ENCODE measurements at regions not wholly inside any gene's neighbourhood (a gene's known extent, or its start where the extent isn't known, plus 50 kb on each side); places are given as distances from the start of the nearest gene placed in this dataset.

DNA sequence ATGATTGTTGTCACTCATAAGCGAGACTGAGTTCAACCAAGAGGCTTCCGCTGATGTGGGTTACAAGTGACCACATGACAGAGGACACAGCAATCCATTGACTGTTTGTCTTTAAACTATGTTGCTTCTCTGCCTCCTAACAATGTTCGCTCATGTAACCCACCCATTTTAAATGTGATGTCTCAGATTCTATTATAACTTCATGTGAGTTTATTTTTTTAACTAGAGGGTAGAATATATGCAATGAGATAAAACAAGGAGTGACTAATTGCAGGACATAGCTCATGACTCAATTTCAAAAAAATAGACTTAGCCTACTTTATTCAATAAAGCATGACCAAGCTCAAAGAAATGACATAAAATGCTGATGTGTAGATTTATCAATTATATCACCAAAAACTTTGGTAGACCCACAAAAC lies 119.2 kb upstream of the SASH1 start:
- no peak for ATAC-seq

DNA sequence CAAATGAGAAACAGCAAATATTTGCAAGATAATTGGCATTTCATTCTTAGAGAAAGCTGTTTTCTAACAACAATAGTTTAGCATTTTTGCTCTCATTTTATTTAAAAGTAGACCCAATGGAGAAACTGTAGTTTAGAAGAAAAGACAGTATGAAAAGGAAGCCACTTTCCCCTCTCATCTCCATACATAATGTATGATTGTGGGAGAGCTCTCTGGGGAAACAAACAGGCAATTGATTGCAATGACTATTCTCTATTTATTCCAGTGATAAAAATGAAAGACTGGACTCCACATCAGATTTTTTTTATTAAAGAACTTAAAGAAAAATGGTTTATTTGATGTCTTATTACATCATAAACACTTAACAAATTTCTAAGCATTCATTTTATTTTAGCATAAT lies 116.8 kb upstream of the SASH1 start:
- no peak for ATAC-seq
- DNase-seq (ENCODE audit: low spot score), result no peak

More for the DNA sequence above, 119.2 kb upstream of the SASH1 start:
- no peak for DNase-seq (ENCODE audit: low spot score)

DNA sequence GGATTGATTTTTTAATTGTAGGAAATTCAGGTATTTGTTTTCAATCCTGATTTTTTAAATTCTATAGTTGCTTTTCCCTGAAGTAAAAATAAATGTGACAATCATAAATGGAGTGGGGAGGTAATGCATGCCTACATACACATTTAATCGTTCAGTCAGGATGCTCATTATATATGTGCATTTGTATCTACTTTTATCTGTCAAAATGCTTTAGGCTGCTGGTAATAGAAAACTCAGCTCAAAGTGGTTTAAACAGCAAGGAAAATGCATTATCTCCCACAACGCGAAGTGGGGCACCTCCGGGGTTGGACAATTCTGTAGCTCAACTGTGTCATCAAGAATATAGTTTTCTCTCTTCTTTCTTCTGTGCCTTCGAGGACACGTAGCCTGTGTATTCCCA lies 116.4 kb upstream of the SASH1 start:
- ATAC-seq, result no peak
- DNase-seq (ENCODE audit: low spot score), result no peak

DNA sequence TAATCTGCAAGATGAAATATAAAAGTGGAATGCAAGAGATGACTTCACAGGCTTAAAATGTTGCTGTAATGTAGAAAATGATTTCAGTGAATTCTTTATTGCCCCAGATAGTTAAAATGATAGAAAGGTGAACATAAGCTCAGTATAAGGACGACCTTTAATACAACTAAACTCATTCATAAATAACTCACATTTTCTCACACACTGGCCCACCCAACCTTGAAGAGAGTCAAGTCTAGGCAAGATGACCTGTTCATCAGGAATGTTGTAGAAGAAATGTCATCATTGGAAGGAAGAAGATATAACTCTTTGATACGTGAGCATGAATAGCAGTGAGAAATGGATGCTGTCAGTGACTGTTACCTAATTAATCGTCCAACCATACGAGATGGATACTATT lies 111.1 kb upstream of the SASH1 start:
- no peak for ATAC-seq
- DNase-seq (ENCODE audit: low spot score), result no peak

DNA sequence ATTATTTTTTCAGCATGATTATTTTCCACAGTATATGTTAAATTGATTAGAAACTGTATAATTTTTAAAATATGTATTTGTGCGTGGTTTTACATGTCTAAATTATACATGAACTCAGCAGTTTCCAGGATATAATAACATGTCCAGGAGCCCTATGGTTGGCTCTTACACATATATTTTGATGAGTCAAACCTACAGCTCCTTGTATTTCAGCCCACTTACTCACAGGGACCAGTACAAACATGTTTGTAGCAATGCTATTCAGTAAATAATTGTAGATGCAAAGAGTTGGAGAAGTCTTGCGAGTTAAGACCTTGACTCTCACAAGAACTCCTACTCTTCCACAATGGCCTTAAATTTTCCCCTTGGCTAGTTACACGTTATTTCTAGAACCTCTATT lies 107.2 kb upstream of the SASH1 start:
- no peak for ATAC-seq

DNA sequence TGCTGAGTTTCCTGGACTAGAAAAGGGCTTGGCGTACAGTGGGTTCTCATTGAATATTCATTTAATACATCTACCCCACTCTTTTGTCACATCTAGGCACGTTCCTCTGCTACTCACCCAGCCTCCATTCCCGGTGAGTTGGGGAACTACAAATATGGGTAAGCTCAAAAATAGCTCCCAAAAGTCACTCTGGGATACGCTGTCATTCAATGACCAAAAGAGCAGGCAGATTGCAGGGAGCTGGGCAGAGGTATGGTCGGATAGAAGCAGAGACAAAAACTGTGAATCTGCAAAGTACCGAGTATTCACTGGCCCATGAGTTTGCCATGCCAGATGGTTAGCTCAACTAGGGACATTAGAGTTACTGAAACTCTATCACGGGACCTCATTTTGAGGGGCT lies 103.9 kb upstream of the SASH1 start:
- ATAC-seq (no peak), DNase-seq (ENCODE audit: low spot score) (no peak)

More for the DNA sequence above, 107.2 kb upstream of the SASH1 start:
- DNase-seq (ENCODE audit: low spot score), result no peak

DNA sequence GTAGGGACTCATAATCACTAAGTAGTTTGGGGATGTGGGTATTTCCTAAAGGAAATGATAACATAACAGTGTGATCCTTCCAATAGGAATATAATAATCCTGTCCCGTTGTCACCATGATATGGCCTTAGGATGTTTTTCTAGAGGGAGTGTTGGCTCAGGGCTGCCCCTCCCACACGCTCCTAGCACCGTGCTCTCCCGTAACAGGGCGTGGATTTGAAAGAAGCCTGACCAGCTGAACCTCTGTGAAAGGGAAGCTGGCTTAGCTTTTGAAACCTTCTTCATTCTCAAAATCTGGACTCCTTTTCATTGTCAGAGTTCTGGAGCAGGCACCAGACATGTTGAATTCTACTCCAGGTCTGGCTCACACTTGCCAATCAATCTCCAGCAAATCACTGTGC lies 103.4 kb upstream of the SASH1 start:
- ATAC-seq, result no peak
- no peak for DNase-seq (ENCODE audit: low spot score)

DNA sequence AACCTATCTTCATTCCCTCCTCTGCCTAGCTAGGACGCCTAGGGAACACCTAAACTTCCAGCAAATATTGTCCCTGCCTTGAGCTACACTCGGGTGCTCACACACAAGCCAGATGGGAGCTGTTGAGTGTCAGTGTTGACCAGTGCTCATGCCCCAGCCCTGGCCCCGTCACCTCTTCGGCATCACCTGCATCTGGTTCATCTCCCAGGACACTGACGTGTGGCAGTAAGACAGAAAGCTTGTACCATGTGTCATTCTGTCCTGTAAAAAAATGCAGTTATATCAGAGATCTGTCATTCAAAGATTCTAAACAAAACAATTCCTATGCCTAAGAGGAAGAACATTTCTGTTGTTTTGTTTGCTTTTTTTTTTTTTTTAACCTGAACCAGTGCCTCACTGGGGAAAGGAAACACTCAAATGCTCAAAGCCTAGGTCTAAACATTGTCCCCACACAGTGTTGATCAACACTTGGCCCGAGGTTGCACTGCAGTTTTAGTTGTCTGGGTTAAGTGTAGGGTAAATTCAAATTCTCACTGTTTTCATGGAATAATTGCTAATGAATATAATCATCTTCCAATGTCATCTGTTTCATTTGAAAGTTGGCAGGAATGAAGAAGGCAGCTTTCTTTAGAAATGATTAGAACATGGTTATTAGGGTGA lies 102.7 kb upstream of the SASH1 start:
- ATAC-seq (no peak), DNase-seq (ENCODE audit: low spot score) (no peak)

DNA sequence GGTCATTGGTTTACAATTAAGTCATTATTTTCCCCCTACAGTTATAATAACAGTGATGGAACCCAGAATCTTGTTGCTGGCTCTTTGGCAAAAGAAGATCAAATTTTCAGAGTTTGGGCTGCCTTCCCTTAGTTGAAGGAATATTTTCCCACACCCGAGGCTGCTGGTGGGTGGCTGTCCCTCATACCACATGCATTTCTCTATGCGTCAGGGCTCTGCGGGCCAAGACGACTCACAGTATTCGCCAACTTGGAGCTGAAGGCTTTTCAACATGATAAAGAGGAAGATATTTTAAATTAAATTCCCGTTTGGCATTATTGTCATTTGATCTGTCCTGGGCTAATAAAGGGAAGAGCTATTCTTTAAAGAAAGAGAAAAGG lies 102.2 kb upstream of the SASH1 start:
- ATAC-seq (no peak), DNase-seq (ENCODE audit: low spot score) (no peak)

DNA sequence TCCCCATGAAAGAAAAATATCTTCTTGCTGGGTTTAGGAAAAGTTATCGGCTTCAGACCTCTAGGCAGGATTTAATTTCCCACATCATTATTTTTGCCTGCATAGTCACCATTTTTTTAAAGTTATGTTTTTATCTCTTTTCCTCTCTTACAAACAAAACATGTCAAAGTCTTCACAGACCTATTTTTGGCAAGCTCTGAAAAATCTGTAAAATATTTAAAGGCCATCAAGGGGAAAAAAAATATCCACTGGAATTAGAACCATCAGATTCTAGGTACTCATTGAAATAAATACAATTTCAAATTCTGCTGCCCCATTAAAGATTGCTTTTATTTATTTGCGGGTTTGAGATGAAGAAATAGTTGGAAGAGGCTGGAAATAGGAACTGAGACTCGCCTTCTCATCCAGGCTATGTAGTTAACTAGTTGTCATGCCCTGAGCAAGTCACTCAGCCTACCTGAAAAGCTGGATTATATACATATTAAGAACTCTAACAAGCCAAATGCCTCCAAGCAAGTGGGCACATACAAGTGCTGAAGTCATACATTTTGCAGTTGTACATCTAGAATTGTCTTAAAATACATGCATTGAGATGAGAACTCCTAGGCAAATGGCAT lies 101.7 kb upstream of the SASH1 start:
- ATAC-seq (no peak), DNase-seq (ENCODE audit: low spot score) (no peak)

DNA sequence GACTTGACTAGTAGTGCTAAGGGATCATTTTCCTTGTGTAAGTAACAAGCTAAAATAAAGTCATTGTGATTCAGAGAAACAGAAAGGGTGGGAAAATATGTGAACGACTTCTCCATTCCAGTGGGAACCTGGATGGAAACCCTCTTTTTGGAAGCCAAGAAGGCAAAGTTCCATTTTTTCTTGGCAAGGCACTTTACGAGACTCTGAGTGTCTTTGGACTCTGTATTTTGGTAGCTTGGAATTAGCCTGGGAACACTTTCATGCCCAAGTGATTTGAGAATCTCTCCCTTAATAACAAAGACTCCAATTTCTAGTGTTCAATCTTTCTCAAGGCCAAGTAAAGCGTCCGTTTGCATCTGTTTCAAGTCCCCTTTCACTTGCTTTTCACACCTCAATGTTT lies 100.5 kb upstream of the SASH1 start:
- no peak for ATAC-seq
- no peak for DNase-seq (ENCODE audit: low spot score)

DNA sequence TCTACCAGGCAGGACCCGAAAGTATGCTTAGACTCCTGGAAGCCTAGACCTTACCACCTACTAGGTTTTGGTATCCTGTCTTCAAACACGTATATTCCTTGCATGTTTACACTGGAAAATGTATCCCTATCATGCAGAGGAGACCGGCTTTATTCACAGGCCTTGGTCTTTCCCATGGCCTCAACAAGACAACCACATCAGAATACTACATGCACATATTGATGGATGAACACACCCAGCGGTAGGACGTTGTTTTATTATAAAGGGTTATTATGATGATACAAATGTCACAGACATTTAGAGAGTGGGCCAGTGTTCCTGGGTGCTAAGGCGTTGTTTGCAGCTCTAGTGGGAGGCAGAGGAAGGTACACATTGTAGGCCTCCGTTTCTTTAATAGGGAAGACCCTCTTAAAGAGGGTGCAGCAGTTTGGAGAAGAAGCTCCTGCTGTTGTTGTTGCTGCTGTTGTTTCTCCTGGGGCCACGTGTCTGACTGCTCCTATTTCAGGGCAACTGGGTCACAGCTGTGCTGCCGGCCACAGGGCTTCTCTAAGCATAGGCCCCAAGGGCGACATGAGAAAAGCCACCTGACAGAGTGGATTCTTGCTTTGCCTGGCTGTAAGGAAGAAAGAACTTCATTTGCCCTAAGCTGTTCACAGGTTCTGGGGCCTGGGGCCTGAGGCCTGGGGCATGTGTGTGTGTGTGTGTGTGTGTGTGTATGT lies 98.3 kb upstream of the SASH1 start:
- ATAC-seq, result no peak

DNA sequence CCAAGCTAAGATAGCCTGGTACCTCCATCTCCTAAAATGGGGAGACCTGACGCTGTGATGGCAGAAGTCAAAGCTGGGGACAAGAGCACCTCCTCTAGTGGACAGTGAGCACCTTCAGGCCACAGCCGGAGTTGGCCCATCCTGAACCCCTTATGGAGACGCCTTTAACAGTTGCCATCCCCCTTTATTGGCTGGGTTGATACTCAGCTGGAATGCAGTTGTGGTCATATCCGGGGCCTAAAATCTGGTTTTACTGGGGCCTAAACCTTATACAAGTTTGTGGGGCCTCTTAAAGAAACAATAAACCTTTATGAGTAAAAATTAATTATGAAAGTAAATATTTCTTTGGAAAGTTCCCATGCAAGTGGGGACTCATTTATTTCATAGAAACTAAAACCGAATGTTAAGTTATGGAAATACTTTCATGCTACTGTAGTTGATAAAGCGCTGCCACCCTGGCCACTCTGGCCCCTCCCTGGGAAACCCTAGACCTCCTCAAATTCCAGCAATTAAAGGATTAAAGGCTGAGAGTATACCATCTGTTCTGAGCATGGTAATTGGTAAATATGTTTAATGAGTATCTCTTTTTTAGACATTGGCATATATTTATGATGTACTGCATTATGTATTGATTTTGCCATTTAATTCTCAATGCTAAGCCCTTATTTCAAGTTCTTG lies 95.1 kb upstream of the SASH1 start:
- ATAC-seq, result no peak
- DNase-seq (ENCODE audit: low spot score), result no peak

More for the DNA sequence above, 98.3 kb upstream of the SASH1 start:
- no peak for DNase-seq (ENCODE audit: low spot score)

DNA sequence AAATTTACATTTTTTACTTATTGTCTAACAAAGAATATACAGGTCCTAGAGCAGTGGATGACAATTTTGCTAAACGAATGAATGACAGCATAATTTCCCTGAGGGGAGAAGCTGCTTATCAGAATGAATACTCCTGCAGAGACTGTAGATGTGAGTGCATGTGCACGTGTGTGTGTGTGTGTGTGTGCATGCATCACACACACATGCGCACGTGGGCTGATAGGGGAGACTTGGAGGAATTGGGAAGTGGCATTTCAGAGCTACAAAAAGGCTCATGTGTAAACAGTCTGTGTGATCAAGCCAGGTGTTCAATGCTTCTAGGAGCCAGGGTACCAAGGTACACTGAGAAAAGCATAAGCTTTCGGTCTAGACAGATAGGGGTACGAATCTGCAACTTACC lies 93.5 kb upstream of the SASH1 start:
- DNase-seq (ENCODE audit: low spot score) (no peak), ATAC-seq (no peak)

DNA sequence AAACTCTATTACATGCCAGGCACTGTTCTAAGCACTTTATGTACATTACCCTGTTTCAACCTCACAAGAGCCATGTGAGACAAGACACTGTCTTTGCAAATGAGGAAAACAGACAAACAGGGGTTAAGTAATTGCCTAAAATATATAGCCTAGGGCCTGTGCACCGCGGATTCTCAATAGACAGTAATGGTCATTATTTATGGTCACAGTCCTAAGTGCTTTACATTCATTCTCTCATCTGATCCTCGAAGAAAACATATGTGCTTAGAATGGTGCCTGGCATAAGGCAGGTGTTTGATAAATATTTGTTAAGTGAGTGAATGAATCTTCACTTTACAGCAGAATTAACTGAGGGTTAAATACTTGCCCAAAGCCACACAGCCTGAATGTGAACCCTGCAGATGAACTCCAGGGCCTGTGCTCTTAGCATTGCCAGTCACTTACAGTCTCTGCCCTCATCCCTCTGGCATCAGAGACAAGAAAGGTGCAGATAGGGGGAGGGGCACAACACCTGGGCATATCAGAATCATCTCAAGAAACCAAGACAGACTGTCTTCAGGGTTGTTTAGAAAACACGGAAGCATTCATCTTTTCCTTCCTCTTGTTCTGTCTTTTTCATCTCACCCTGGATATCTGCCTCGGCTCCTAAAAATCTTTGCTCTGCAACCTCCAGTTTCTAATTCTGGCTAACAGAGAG lies 92.8 kb upstream of the SASH1 start:
- ATAC-seq (no peak), DNase-seq (ENCODE audit: low spot score) (no peak)

DNA sequence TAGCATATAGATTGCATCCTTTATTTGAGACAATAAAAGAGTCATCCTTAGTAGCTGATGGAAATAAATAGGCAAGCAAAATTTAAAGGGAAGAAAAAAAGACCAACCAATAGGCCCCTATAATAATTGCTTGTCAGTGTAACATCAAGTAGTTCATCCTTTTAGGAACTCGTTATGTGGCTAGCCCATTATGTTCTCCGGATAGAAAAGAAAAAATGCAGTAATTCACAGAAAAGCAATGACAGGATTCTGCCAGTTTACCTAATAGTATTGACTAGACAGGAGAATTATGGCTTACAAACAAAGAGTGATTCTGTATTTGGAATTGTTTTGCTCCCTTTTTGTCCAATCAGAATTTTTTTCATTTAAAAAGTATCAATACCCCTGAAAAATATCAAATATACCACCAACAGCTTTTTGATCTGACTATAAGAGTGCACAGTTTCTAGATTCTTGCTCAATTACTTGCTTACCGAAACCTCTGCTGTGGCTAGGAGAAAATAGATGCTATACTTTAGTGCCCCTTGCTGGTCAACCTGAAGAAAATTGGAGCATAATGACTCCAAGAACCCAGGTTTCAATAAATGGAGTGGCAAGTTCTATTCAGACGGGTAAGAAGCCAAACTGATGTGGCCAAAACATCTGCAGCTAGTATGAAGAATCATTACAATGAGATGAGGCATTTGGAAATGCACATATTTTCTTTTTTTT lies 91.5 kb upstream of the SASH1 start:
- no peak for DNase-seq (ENCODE audit: low spot score)
- ATAC-seq, result peak; percentile 94

DNA sequence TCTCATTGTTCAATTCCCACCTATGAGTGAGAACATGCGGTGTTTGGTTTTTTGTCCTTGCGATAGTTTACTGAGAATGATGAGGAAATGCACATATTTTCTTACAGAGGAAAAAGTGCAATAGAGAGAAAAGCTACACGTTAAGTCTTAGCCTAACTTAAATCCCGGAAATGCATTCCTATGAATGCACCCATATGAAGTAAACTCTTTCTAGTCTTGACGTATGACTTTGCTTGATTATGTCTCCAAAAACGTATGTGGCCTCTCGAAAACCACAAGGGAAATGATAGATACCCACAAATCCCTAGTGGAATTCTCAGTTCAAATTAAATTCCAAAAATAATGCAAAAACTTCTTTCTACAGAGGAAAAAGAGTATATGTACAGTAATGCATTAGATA lies 90.7 kb upstream of the SASH1 start:
- no peak for DNase-seq (ENCODE audit: low spot score)
- ATAC-seq, result no peak

DNA sequence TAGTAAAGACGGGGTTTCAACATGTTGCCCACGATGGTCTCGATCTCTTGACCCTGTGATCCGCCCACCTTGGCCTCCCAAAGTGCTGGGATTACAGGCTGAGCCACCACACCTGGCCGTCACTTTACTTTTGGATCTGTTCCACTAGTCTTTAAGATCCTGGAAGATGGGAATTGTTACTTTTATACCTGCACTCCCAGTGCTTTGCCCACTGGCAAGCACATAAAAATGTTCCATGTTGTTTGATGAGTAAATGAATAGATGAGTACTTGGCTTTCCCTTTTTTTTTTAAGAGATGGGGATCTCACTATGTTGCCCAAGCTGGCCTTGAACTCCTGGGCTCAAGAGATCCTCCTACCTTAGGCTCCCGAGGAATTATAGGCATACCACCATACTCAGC lies 84.8 kb upstream of the SASH1 start:
- ATAC-seq, result no peak
- DNase-seq (ENCODE audit: low spot score), result no peak

DNA sequence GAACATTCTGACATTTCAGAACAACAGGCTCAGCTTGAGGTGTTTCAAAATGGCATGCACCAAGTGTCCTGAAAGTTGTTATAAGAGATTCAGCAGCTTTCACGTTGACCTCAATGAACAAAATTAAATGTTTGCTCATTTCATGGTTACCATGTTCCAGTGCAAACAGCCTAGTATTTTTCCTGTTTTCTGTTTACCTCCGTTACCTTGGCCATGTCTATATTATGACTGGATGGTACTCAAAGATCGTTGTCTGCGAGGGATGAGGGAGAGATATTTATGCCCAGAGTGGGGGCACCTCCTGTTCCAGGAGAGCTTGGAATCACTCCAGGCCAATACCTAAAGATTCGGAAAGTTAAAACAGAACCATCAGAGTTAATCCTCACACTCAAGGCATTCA lies 83.8 kb upstream of the SASH1 start:
- no peak for ATAC-seq
- DNase-seq (ENCODE audit: low spot score), result no peak

DNA sequence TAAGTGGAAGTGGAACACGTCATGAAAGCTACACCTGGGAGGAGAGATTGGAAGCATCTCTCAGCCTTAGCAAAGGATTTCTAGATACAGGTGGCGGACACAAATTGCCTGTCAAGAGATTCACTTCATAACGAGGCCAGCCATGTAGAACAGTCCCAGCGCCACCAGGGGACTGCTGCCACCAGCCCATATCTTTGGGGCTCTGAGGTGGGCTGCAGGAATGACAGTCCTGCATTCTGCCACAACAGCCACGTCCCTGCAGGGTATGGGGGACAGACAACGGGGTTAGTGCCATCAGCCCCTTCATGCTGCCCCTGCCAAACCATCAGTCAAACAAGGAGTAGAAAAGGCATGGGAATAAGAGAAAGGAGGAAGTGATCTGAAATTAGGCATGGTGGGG lies 81.2 kb upstream of the SASH1 start:
- ATAC-seq, result no peak
- DNase-seq (ENCODE audit: low spot score), result no peak

DNA sequence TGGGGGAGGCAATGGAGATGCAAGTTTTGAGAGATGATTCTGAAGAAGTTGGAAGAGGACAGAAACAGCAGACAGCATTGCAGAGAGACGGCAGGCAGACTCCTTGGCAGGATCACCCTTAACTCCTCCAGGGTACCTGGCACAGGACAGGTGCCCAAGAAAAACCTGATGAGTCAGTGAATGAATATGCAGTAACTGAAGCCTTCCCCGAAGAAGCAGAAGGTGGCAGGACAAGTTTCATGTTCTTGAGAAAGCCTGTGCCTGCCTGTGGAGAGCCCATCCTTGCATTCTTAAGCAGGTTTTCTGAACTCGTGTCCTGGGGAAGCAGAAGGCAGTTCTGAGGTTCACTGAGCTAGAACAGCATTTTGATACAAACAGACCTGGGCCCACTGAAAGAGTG lies 79.6 kb upstream of the SASH1 start:
- ATAC-seq (no peak), DNase-seq (ENCODE audit: low spot score) (no peak)
